ENCODE measurements at regions not wholly inside any gene's neighbourhood (a gene's known extent, or its start where the extent isn't known, plus 50 kb on each side); places are given as distances from the start of the nearest gene placed in this dataset.
A peak's percentile ranks its signal among the peaks of the same experiment; 100 is the strongest.

DNA sequence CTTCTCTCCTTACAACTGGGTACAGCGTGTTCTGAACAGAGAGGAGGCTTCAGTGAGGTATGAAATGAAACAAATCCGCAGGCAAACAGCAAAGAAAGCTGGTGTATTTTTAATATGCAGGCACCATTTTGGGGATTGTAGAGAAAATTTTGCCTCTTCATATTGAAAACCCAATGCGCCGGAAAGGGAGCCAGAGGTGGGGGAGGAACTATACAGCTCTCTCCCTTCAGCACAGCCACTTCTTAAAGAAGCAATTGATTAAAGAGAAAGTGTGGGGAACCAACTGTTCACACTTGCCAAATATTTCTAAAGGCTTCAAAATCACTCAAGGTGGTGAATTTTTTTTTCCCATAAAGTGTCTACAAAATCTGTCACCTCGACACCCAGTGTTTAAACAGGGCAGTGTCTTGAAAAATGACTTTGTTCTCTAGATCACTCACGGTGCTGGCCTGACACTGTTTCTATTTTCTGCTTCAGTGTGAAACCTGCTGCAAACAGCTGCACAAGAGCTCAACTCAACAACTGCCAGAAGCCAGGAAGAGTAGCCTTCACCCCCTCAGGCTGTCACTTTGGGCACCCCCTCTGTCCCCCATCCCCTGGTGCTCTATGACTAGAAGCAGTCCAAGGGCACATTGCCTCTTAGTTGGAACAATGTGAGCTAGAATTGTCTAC is 123.8 kb upstream of the CTTNBP2NL start:
- DNase-seq (ENCODE audit: low read depth), result no peak
- TF ChIP-seq, protein P1, sequence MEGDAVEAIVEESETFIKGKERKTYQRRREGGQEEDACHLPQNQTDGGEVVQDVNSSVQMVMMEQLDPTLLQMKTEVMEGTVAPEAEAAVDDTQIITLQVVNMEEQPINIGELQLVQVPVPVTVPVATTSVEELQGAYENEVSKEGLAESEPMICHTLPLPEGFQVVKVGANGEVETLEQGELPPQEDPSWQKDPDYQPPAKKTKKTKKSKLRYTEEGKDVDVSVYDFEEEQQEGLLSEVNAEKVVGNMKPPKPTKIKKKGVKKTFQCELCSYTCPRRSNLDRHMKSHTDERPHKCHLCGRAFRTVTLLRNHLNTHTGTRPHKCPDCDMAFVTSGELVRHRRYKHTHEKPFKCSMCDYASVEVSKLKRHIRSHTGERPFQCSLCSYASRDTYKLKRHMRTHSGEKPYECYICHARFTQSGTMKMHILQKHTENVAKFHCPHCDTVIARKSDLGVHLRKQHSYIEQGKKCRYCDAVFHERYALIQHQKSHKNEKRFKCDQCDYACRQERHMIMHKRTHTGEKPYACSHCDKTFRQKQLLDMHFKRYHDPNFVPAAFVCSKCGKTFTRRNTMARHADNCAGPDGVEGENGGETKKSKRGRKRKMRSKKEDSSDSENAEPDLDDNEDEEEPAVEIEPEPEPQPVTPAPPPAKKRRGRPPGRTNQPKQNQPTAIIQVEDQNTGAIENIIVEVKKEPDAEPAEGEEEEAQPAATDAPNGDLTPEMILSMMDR (IDR thresholded peaks at IDR 0.05; ENCODE audit: control insufficient read depth, extremely low read depth, insufficient read depth), result no peak
- no peak overlapping the region for H3K4me3 ChIP-seq (ENCODE audit: low read depth, low read length)

DNA sequence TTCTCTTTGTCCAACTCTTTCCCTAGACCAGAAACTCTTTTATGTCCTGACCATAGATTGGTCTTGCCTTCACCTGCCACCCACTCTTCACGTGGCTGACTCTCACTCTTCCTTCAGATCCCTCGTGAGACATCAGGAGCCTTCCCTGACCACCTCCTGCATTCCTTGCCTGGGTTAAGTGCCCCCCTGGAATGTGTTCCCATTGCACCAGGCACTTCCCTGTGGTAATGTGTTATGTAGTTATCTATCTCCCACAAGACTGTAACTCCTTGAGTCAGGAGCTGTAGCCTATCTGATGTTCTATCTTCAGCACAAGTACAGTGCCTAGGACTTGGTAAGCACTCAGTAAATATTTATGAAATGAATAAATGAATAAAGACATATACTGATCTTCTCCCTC is 111.2 kb upstream of the CTTNBP2NL start:
- TF ChIP-seq, protein P1 (IDR thresholded peaks at IDR 0.05; ENCODE audit: control insufficient read depth, extremely low read depth, insufficient read depth), result no peak
- no peak for DNase-seq (ENCODE audit: low read depth)
- H3K4me3 ChIP-seq (ENCODE audit: low read depth, low read length), result no peak overlapping the region

DNA sequence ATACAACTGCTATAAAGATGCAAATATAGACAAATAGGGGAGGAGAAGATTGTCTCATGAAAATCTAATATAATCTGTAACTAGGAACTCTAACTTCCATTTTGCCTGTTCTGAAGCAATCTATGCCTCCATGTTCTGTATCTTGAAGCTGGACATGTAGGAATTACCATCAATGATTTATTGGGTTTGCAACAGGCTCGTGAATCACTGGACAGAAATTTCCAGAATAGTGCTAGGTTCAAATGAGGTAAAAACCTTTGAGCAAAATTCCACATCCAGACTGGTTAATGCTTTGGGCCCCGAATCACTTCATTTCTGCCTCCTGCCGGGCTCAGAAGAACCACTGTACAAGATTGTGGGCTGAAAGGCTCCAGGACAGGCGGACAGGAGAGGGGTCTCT is 110.7 kb upstream of the CTTNBP2NL start:
- TF ChIP-seq, protein P1 (IDR thresholded peaks at IDR 0.05; ENCODE audit: control insufficient read depth, extremely low read depth, insufficient read depth), result no peak
- H3K4me3 ChIP-seq (ENCODE audit: low read depth, low read length), result no peak overlapping the region
- no peak for DNase-seq (ENCODE audit: low read depth)

DNA sequence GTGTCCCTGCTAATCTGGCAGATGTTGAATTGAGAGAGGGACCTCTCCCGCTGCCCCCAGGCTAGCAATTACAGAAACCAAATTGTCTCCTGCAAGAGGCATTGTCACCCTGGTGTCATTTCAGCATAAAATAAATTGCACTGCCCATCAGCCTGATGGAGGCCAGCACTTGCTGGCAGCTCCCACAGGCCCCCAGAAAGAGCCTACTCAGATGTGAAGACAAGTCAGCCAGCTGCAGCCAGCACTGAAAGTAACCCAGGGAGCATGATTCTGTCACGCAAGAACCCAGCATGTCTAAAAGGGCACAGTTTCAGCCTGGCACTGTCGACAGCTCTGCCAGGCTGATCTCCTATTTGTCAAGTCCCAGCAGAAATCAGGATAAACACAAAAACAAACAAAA is 110.3 kb upstream of the CTTNBP2NL start:
- TF ChIP-seq, protein P1 (IDR thresholded peaks at IDR 0.05; ENCODE audit: control insufficient read depth, extremely low read depth, insufficient read depth), result no peak
- no peak for DNase-seq (ENCODE audit: low read depth)
- H3K4me3 ChIP-seq (ENCODE audit: low read depth, low read length), result no peak overlapping the region

DNA sequence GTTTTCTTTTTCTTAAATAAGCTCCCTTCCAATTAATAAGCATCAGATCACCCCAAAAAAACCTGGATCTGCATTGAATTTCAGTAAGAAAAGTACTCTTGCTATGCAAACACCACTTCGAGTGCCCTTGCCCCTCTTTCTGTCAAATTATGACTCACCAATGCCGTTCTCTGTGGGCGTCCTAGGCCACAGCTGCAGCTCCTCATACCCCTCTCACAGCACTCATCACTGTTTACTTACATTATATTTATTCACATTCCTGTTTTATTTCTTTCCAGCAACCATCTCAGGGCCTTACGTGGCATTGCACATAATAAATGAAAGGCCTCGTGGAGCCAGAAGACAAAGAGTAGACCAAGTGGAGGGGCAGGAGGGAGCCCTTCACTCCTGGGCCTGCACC is 99.1 kb upstream of the CTTNBP2NL start:
- H3K4me3 ChIP-seq (ENCODE audit: low read depth, low read length), result no peak overlapping the region
- TF ChIP-seq, protein P1 (IDR thresholded peaks at IDR 0.05; ENCODE audit: control insufficient read depth, extremely low read depth, insufficient read depth), result no peak
- DNase-seq (ENCODE audit: low read depth), result no peak

DNA sequence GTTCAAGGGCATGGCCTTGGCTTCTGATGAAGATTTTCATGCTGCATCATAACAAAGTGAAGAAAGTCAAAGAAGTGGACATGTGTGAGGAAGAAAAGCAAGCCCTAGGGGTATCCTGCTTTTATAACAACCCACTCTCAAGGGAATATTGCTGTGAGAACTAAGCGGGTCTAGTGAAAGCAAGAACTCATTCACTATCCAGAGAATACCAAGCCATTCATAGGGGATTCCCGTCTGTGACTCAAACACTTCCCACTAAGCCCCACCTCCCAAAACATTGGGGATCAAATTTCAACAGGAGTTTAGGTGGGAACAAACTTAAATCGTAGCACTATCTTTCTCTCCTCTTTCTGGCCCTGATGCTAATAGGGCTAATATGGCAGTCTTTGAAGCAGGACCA is 98.5 kb upstream of the CTTNBP2NL start:
- TF ChIP-seq, protein P1 (IDR thresholded peaks at IDR 0.05; ENCODE audit: control insufficient read depth, extremely low read depth, insufficient read depth), result no peak
- DNase-seq (ENCODE audit: low read depth), result no peak
- no peak overlapping the region for H3K4me3 ChIP-seq (ENCODE audit: low read depth, low read length)

DNA sequence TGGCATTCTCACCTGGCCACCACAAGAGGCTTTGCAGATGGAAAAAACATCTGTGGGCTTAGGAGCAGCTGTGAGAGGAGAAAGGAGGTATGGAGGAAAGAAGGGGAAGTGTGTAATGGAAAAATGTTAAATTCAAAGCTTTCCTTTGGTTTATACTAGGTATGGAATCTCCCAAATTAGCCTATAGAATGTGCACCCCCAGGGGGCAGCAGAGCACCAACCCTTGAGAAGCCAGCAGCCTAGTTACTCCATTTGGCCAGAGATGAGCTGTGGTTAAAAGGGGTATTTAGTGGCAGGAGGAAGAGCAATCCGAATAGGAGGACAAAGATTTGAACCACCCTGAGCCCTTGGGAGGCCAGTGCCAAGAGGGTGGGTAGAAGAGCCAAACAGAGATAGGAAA is 97.5 kb upstream of the CTTNBP2NL start:
- peak; percentile 10 for DNase-seq (ENCODE audit: low read depth)
- H3K4me3 ChIP-seq (ENCODE audit: low read depth, low read length), result no peak overlapping the region
- TF ChIP-seq, protein P1 (IDR thresholded peaks at IDR 0.05; ENCODE audit: control insufficient read depth, extremely low read depth, insufficient read depth), result peak; percentile 75

Measured in LNCaP clone FGC (cell line).